HG02571 (cell line): ENCODE measurements at regions not wholly inside any gene's neighbourhood (a gene's known extent, or its start where the extent isn't known, plus 50 kb on each side); places are given as distances from the start of the nearest gene placed in this dataset.
"Not testable (repeated sequence)": the region's sequence is repeated elsewhere in the genome, so short reads cannot be mapped to it uniquely, and the experiment has no call there.

Experiments
- ATAC-seq: cut with Tn5 transposase; IDR thresholded peaks from one replicate; pipeline ENCODE4 v1.9.1; 2021; ENCODE audit warnings: mild to moderate bottlenecking, moderate library complexity; ENCODE audit not compliant: unreplicated experiment

DNA sequence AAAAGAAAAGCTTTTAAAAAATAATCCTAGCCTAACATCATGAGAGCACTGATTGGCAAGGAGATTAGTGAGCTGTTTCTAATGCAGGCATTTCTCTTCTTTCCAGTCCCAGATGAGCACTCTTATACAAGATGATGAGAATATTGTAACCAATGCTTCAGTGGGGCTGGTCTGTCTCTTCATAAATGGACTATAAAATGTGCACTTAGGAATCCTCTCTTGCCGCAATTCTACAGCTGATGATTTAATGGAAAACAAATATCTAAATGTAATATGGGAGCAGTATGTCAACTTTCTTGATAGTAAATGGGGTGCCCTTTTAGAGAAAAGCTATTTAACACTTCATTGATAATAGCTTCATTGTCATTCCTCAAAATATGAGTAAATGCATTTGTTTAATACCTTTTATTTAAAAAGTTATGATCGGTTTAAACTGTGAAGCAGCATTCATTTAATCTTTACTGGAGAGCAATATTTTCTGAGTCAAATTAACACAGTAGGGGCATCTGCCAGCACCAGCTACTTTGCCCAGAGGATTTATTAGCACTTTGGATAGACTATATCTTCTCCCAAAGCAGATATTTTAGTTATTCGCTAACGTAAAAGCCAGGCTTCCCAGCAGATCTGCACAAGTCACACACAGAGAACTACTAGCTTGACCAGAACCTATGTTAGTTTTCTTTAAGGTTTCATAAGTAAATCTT lies 985.9 kb downstream of the DIPK2A start:
- ATAC-seq, result no peak

DNA sequence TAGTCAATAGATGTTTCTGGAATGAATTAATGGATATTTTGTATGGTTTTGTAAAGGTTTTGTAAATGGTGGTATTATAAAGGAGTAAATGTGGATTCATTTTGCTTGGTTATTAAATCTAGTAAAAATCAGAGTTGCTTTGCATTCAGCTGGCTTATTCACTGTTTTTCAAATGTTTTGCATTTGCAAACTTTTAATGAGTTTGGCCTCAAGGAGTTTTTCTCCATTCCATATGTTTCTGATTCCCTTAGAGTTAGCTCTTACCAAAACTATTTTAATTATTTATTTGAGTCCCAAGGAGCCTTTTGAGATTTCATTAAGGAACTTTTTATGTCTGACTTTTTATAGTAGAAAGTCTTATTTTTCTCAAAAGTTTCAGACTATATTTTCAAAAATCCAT lies 992.2 kb downstream of the DIPK2A start:
- no peak for ATAC-seq

DNA sequence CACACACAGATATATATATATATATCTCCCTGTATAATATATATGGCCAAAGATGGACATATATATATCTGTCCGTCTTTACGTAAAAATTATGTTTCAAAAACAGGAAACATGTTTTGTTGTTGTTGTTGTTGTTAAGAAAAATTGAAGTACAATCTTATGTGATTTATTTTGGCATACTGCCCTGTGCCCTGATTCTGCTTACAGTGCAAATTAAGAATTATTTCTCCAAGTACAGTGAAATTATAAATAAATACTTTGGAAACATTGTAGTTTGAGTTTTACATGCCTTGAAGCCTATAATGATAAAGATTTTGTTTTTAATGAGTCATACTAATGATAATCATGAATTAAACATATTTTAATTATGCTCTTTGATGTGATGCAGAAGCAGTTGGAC lies 994.9 kb downstream of the DIPK2A start:
- ATAC-seq, result no peak

DNA sequence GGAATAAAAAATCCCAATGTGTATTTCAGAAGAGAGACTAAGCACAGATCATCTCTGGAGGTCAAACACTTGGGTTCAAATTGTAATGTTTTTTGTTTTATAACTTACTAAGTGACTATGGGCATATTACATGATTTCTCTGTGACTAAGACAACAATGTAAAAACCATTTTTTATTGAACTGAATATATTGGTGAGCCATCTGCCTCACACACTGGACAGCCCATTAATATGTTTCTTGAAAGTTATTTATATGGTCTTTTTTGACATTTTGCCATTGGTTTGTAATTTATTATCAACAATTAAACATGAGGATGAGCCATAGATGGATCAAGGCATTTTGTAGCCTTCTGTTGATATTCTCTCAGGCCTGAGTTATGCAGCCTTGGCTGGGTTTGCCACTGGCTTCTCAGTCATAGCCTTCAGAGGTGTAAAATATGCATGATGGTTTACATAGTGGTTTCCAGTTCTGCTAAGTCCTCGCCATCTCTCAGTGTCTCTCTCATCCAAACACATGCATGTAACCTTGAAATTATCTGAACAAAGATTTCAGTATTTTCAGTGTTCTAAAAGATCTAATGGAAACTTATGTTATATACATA lies 997.2 kb downstream of the DIPK2A start:
- no peak for ATAC-seq

DNA sequence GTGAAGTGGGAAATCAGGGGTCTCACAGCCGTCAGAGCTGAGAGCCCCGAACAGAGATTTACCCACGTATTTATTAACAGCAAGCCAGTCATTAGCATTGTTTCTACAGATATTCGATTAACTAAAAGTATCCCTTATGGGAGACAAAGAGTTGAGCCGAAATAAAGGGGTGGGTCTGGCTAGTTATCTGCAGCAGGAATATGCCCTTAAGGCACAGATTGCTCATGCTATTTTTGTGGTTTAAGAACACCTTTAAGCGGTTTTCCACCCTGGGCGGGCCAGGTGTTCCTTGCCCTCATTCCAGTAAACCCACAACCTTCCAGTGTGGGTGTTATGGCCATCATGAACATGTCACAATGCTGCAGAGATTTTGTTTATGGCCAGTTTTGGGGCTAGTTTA lies 1012.9 kb downstream of the DIPK2A start:
- ATAC-seq, result not testable (repeated sequence)

DNA sequence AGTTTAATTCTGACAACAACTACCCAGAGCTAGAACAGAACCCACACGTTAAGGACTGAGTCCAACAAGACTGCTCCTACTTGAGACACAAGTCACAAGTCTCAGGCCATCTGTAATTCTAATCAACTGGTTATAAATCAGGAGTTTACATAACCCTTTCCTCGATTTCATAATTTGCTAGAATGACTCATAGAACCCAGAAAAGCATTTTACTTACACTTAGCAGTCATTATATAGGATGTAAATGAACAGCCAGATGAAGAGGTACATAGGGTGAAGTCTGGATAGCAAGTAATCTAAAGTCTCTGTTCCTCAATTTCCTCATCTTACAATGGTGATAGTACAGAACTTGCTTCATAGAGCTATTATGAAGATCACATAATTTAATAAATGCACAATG lies 1018.2 kb downstream of the DIPK2A start:
- no peak for ATAC-seq

DNA sequence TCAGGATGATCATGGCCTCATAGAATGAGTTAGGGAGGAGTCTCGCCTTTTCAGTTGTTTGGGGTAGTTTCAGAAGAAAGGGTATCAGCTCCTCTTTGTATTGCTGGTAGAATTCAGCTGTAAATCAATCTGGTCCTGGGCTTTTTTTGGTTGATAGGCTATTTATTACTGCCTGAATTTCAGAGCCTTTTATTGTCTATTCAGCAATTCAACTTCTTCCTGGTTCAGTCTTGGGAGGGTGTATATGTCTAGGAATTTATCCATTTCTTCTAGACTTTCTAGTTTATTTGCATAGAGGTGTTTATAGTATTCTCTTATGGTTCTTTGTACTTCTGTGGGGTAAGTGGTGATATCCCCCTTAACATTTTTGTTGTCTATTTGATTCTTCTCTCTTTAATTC lies 1024.2 kb downstream of the DIPK2A start:
- no peak for ATAC-seq

DNA sequence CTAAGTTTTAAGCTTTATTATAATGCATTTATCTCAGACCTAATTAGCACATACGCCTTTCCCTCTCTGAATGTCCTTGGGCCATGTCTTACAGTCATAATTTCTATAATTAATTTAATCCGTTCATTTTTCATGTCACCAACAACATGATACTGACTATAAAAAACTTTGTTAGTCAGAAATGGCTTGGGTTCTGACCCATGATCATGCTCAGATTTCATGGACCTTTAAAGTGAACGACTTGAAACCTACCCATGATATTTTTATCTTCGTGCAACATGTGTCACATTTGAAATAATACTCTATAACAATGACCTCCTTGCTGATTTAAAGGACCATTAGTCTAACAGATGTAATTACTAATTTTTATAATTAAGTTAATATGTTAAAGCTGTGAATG lies 1033.8 kb downstream of the DIPK2A start:
- no peak for ATAC-seq

DNA sequence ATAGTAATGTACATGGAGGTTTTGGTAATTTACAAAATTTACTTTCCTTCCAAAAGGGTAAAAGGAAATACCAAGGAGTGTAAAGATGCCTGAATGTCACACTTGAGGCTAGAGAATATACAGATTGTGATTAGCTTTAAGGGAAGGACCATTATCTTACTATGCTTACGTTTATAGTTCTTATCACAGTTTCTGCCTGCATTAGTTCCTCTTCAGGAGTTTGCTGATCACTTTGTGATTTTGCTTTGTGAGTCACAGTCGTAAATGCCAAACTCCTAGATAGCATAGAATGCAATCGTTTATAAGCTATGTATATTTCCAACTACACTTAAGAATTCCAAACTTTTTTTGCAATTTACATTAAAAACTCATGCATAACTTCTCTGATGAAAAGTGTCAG lies 1034.6 kb downstream of the DIPK2A start:
- ATAC-seq, result no peak

DNA sequence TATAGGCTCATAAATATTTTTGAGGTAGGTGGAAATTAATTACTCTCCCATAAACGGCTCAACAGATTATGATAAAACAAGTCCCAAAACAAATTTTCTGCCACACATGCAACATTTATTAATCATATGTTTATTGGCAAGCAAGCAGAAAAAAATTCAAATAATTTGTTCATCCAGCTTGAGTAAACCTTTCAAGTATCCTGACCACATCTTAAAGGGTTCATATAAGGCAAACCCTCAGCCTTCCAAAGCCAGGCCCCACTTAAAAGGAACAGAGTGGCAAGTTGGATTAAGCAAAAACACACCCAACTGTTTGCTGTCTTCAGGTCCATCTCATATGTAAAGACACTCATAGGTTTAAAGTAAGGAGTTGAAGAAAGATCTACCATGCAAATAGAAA lies 1042.3 kb downstream of the DIPK2A start:
- no peak for ATAC-seq

DNA sequence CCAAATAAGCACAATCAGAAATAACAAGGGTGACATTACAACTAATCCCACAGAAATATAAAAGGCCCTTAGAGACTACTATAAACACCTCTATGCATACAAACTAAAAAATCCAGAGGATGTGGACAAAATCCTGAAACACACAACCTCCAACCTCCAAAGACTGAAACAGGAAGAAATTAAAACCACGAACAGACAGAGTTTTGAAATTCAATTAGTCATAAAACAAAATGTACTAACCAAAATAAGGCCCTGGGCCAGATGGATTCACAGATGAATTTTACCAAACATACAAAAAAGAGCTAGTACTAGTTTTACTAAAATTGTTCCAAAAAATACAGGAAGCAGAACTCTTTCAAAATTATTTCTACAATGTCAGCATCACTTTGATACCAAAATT lies 1043.6 kb downstream of the DIPK2A start:
- no peak for ATAC-seq

DNA sequence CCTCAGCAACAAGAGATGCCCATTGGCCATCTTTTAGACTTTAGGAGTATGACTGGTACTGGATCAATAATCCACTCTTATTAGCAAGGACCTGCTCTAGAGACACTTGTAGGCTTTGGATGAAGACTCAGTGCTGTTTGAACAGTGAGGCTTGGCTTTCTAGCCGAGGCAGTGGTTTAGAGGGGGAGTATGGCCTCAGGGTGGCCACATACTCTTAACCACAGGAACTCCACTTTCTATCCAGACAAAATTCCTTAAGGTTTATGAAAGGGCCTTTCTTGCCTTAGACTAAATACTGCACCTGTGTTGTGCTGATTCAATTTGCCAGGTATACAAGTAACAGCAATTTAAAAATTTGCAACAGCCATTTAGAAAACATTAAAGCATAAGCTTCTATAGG lies 1046.3 kb downstream of the DIPK2A start:
- no peak for ATAC-seq

DNA sequence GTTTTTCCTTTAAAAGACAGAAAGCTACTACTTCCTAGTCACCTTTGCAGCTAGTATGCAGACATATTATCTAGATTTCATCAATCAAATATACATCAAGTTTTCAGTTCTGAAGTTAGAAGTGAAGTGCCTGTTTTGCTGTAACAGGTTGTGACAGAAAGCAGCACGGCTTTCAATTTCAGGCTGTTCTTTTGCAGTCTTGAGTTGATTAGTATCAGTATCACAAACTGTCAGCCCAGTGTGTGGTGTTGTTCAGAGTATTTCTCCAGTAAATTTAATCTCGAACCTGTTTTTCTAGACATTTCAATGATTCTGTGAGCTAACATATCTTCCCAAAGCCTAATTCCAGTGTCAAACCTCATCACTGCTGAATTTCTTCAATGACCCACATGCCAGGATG lies 1050.8 kb downstream of the DIPK2A start:
- no peak for ATAC-seq

DNA sequence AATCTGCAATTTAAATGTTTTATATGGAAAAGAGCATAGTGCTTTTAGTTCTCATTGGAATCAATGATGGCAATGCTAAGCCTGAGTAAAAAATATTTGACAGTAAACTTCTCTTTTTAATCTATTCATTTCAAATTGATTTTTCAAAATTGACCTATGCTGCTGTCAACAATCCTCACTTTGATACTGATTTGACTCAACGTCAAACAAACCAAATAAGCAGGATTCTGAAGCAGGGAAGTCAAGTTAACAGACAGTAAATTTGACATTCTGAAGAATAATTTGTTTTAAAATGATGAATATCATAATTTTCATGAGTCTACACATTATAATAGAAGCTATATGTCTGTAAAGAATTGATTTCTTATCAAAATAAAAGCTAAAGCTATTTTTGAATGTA lies 1053.1 kb downstream of the DIPK2A start:
- no peak for ATAC-seq

DNA sequence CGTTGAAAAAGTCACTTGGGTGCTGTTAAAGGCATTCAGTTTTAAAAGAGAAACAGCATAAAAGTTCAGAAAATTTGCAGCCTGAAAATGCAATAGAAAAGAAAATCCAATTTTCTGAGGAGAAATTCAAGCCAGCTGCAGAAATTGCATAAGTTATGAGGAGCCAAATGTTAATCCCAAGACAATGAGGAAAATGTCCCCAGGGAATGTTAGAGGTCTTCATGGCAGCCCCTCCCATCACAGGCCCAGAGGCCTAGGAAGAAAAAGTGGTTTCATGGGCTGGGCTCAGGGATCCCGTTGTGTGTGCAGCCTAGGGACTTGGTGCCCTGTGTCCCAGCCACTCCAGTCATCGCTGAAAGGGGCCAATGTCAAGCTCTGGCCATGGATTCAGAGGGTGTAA lies 1055.6 kb downstream of the DIPK2A start:
- ATAC-seq, result not testable (repeated sequence)

DNA sequence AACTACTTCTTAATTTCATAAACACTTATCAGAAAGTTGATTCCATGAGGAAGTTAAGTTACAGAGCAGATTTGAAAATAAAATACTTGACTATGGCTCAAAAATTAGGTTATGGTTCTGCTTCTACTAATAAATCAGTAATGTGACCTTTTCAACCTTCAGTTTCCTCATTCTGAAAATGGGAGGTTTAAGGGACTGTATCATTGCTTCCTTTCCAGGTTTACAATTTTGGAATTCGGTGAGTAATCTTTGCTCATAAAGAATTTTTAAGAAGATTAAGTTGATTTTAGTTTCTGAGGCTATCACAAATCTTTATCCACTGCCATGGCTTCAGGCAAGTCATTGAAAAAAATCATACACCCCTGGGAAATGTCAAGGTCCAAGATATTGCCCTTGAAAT lies 1061.2 kb downstream of the DIPK2A start:
- ATAC-seq, result no peak

DNA sequence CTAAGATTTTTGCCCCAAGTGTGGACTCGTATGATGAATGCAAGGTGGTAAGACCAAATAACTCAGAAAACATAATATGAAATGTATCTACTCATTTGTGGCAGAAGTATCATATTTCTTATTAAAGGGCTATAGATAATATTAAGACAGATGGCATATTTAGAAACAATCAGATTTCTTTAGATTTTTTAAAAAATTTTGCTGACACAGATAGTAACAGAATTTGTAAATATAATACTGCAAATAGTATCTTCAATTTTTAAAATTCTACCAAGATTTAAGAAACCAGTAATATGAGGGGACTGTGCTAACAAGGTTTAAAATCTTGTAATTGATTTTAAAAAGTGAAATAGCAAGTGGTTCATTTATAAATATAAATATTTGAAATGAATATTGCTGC lies 1064.1 kb downstream of the DIPK2A start:
- ATAC-seq, result no peak

DNA sequence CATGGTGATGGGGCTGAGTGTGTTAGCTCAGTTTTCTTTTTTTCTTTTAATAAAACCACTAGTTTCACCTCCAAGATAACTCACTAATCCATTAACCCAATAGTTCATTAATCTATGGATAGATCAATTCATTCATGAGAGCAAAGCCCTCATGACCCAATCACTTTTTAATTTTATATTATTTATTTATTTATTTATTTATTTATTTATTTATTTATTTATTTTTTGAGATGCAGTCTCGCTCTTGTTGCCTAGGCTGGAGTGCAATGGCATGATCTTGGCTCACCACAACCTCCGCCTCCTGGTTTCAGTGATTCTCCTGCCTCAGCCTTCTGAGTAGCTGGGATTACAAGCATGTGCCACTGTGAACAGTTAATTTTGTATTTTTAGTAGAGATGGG lies 1082.4 kb downstream of the DIPK2A start:
- not testable (repeated sequence) for ATAC-seq

DNA sequence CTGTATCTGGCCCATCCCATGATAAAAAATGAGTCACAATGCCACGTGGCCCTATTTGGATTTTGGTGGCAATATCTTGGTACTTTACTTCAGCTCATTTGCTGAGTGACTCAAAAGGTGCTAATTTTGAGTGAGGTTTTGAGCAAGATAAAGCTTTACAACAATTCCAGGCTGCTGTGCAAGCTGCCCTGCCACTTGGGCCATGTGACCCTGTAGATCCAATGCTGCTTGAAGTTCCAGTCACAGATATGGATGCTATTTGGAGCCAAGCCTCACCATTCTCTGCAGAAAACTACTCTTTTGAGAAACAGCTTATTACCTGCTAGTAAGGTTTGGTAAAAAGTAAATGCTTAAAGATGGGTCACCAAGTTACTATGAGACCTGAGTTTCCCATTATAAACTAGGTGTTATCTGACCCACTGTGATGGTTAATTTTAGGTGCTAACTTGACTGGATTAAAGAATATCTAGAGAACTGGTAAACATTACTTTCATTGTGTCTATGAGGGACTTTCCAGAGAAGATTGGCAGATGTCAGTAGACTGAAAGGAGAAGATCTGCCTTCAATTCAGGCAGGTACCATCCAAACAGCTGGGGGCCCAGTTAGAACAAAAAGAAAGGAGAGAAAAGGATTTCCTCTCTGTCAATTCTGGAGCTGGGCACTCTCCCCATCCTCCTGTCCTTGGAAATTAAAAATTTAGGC lies 1083.9 kb downstream of the DIPK2A start:
- ATAC-seq, result peak; percentile 55

DNA sequence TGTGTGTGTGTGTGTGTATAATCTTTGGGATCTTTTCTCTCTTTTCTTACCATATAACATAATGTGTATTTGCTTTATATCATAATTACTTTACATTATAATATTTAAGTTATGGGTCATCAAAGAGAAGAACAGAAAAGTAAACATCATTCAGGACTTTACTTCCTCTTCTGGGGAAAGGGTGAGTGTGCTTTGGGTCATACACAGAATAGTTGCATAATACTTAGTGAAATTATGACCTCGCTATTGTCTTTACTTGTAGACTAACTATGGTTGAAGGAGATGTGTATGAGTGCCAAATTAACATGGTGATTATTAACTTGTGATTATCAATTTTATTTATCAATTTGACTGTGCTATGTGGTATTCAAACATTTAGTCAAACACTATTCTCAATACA lies 1086.9 kb downstream of the DIPK2A start:
- ATAC-seq, result no peak

DNA sequence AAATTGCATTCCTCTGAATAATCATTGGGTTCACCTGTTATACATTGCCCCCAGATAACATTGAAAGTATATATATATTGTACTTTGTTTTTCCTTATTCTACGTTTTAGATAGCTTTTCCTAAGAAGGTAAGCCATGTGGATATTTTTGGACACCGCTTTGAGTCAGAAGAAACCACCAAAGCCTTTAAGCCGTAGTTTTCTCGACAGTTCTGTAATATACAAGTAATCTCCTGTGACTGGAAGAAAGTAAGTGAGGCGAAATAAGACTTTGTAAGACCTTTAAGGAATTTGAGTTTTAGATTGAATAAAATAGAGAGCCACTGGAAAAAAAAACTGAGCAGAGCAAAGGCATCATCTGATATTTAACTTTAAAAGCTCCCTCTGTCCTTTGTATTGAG lies 1092.0 kb downstream of the DIPK2A start:
- ATAC-seq, result no peak

DNA sequence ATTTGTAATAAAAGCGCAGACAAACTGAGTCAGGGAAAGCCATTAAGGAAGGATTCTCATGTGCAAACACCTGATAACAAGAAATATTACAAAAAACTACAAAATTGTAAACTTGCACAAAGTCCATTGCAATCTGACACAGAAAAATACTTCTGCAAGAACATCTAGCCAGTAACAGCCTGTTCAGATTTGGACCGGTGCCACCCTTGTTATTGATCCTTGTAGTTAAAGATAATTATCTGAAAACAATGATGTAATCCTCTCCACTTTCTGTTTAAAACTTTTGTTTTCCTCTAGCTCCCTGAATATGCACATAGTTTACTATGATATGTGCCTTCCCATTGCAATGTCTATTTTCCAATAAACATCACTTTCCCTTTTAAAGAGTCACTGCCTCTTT lies 1090.2 kb downstream of the PLOD2 start:
- ATAC-seq, result no peak
